GM21447 (cell line): ENCODE measurements at regions not wholly inside any gene's neighbourhood (a gene's known extent, or its start where the extent isn't known, plus 50 kb on each side); places are given as distances from the start of the nearest gene placed in this dataset.
A peak's percentile ranks its signal among the peaks of the same experiment; 100 is the strongest.
"Not testable (repeated sequence)": the region's sequence is repeated elsewhere in the genome, so short reads cannot be mapped to it uniquely, and the experiment has no call there.

Source experiments
- ATAC-seq: cut with Tn5 transposase; IDR thresholded peaks from one replicate; pipeline ENCODE4 v1.9.1; 2021; ENCODE audit not compliant: unreplicated experiment

DNA sequence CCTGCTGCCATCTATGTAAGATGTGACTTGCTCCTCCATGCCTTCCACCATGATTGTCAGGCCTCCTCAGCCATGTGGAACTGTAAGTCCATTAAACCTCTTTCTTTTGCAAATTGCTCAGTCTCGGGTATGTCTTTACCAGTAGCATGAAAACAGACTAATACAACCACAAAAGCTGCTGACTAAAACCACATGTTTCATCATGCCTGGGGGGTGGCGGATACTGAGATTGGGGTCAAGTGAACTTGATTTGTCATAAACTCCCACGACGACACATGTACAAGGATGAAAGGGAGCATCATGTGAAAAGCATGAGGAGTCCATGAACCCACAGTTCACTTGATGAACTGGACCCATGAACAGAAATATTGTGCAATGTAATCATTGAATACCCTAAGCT, 134.9 kb upstream of the ANK3 start:
- ATAC-seq, result no peak

DNA sequence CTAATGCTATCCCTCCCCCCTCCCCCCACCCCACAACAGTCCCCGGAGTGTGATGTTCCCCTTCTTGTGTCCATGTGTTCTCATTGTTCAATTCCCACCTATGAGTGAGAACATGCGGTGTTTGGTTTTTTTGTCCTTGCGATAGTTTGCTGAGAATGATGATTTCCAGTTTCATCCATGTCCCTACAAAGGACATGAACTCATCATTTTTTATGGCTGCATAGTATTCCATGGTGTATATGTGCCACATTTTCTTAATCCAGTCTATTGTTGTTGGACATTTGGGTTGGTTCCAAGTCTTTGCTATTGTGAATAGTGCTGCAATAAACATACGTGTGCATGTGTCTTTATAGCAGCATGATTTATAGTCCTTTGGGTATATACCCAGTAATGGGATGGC, 133.7 kb upstream of the ANK3 start:
- not testable (repeated sequence) for ATAC-seq

DNA sequence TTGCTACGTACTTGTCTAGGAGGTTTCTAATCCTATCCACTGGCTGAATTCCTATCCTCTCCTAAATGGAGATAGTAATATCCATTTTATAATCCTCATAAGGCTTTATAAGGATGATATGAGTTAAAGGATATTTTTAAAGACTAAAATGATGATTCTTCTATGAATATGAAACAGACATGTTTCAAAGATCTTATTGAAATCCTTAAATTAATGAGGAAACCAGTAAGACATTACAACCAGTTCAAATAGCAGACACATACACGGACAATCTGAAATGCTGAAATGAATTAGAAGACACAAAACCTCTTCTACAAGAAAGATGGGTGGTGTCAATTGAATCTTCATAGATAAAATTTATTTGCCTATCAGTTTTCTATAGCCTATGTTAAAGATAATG, 132.9 kb upstream of the ANK3 start:
- ATAC-seq, result no peak

DNA sequence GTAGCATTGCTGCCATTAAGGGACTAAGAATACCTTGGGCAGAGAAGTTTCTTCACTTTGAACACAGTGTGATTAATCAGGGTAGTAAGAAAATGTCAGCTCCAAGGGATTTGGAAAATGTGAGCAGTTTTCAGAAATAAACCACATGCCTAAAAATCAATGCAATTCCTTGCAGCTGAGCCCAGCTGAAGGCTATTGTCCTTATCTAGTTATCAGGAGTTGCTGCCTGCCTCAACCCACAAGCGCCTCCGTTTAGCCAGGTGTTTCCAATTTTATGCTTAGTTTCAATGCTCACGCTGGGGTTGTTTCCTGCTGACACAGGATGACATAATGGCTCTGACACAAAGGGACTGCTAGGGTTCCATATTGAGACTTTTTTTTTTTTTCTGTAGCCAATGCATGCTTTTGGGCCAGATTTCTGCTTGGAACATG, 132.3 kb upstream of the ANK3 start:
- no peak for ATAC-seq

DNA sequence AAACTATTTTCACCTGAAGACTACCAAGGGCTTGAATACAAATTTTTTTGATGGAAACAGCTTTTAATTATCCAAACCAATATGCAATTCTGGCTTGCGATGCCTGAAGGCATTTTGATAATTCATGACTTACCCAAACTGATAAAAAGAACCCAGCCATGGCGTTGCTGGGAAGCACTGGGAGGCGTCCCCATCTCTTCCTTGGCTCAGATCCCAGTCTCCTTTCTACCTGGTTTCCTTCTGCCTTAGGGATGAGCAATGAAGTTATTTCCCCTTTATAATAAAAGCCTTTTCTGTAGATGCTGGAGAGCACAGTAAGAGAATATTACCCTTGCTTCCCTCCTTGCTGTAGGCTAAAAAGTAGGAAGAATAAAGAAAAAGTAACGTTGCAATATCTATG, 129.1 kb upstream of the ANK3 start:
- no peak for ATAC-seq

GRCh38 chr10:60517805-60518204, 128.1 kb upstream of the ANK3 start:
- ATAC-seq, result no peak

DNA sequence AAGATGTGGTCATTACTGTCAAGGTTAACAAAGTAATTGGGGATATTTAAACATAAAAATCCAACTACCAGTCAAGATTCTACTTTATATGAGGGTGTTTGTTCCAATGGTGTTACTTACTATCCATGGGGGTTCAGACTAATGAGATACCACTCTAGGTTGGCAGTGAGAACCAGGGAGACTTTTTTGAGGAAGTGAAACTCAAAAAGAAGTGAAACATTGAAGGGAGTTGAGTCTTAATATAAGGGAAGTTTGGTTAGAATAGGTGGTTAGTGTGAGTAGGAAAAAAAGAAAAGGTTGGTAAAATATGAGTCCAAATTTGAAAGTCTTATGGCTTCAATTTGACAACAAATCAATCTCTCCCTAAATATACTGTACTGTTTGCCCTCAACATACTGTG, 123.6 kb upstream of the ANK3 start:
- peak; percentile 83 for ATAC-seq

- no peak for ATAC-seq
Observed at GRCh38 chr10:60511477-60512229, 122.0 kb upstream of the ANK3 start.

DNA sequence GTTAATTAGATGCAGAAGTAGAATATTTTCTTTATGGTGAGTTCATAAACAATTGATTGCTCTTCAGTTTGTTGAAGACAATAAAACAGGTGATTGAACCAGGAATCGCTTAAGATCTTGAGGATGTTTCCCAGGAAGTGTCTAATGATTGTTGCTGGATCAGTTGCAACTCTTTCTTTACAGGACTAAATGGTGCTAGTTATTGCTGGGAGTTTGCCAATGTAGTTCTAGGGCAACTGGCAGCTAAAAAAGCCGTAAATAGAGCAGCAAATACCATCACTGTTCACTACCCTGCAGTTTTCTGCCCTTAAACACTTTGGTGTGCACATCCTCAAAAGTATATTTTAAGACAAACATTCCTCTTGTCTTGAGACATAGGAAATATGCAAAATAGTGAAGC, 119.2 kb upstream of the ANK3 start:
- no peak for ATAC-seq

DNA sequence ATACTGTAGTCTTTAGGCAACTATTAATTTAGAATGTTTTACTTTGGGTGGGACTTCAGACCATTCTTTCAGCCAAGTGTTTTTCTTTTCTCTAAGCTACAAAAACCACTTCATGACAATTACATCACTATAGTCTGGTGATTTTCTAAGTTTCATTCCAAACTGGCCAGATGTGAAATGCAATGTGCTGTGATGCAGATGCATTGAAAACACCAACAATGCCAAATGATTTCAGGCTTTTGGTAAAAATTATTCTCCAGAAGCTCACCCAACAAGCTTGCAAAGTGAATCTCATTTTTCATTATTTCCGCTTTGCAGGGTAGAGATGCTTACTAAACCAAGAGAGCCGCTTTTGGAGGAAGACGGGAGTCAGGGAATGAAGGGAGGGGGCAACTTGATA, 118.4 kb upstream of the ANK3 start:
- ATAC-seq, result no peak

DNA sequence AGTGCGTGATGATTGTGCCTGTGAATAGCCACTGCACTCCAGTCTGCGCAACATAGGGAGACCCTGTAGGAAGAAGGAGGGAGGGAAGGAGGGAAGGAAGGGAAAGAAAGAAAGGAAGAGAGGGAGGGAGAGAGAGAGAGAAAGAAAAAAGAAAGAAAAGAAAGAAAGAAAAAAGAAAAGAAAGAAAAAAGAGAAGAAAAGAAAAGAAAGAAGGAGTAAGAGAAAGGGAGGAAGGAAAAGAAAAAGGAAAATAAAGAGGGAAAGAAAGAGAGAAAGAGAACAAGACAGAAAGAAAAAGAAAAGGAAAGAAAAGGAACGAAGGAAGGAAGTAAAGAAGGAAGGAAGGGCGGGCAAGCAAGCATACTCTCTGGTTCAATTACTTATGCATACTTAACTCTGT, 112.9 kb upstream of the ANK3 start:
- no peak for ATAC-seq

- ATAC-seq, result no peak
Observed at GRCh38 chr10:60498985-60499384, 109.3 kb upstream of the ANK3 start.

DNA sequence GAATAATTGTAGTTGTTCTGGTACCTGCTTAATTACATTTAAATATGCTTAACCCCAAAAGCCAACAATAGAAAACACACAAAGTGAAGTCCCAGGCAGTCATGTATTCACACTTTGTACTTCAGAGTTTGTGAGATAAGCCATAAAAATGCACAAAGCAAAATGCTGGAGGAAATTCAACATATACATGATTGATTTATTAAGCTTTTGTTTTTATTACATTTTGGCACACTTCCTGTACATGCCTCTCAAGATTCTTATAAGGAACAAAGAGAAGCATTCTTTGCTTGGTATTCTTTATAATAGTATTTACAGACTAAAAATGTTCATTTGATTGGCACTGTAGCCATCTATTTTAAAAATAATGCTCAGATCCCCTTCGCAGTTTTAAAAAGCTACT, 107.7 kb upstream of the ANK3 start:
- no peak for ATAC-seq

GRCh38 chr10:60496181-60496580, 106.5 kb upstream of the ANK3 start:
- no peak for ATAC-seq

GRCh38 chr10:60495338-60496055, 105.8 kb upstream of the ANK3 start:
- ATAC-seq, result no peak

DNA sequence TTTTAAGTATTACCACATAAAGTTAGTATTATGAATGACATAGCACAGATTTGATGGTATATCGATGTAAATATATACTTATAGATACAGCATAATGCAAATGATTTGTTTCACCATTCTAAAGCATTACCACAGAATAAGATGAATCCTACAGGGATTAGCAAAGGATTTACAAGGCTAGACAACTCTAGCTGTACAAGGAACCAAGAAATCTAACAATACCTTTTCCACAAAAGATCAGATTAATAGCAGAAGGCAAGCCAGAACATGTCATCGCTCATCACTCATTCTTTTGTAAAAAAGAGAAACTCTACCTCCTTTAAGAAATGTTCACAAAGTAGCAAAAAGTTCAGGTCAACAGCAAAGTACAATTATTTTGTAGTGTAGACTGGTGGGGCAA, 105.1 kb upstream of the ANK3 start:
- ATAC-seq, result no peak

GRCh38 chr10:60491162-60491561, 101.5 kb upstream of the ANK3 start:
- no peak for ATAC-seq

DNA sequence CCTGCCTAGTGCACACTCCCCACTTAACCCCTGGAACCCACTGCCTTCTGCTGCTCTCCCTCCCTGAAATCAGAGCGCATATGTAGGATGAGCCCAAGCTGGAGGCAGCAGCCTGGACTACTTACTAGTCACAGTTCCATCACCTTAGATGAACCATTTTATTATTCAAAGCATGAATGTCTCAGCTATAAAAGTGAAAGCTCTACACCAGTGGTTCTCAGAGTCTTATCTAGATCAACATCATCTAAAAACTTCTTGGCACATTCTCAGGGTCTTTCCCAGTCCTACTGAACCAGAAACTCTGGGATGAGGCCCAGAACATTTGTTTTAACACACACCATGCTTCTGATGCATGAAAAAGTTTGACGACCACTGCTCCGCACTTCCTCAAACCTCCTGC, 100.3 kb upstream of the ANK3 start:
- ATAC-seq, result no peak

DNA sequence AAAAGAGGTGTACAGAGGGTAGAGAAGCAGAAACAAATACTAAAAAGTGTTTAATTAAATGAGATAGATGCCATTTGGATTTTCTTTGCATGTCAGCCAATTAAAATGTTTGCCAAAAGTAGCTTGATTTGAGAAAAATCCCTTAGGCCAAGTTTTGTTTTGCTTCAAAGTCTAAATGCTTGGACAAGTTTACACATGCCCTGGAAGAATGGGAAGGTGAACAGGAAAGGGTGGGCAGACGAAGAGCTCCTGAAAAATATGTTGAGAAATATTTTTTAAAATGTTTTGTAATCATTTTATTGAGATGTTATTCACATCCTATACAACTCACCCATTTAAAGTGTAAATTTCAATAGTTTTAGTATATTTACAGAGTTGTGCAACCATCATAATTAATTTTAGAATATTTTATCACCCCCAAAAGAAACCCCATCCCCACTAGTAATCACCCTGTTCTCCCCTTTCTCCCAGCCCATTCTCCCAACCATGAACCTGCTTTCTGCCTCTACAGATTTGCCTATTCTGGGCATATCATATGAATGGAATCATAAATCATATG, 98.5 kb upstream of the ANK3 start:
- ATAC-seq, result no peak

- ATAC-seq, result no peak
Observed at GRCh38 chr10:60487543-60487942, 97.9 kb upstream of the ANK3 start.

GRCh38 chr10:60485025-60485424, 95.3 kb upstream of the ANK3 start:
- ATAC-seq, result no peak

GRCh38 chr10:60480865-60481563, 91.3 kb upstream of the ANK3 start:
- ATAC-seq, result no peak
